ENCODE measurements at regions not wholly inside any gene's neighbourhood (a gene's known extent, or its start where the extent isn't known, plus 50 kb on each side); places are given as distances from the start of the nearest gene placed in this dataset.
"Not testable (repeated sequence)": the region's sequence is repeated elsewhere in the genome, so short reads cannot be mapped to it uniquely, and the experiment has no call there.

DNA sequence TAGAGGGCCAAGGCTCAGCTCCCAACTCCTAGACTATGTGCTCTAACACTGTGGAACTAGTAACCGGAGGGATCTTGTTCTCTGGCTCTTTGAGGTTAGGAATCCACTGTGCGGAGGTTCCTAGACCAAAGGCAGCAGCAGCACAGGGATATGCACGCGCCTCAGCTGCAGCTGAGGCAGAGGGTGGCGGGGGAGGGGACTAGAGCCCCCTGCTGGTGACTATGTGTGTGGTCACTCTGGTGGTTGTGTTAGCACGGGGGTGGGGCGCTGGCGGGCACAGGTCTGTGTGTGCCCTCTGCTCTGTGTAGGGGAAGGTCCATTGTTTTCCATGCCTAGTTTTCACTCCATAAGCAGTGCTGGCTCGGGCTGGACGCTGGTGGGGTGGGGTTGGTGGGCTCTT lies 458.0 kb upstream of the IZUMO3 start:
- no peak overlapping the region for H3K27ac ChIP-seq
- intact Hi-C loops (cut with DNase I): no loop called here
- no peaks in the 10 kb centered on the region for H3K36me3 ChIP-seq (replicated peaks in 1 of 2)
- H3K4me3 ChIP-seq: no peak overlapping the region
- H3K9me3 ChIP-seq (replicated peaks in 1 of 3): no peaks in the 10 kb centered on the region
- WGBS, 4 donors: 57 to 74% (median 63%) methylated on average over 6 to 10 of the region's 10 CpGs
- H3K27me3 ChIP-seq: no peaks in the 10 kb centered on the region
- TF ChIP-seq POLR2A (IDR thresholded peaks at IDR 0.05): no peak
- TF ChIP-seq, protein P1, sequence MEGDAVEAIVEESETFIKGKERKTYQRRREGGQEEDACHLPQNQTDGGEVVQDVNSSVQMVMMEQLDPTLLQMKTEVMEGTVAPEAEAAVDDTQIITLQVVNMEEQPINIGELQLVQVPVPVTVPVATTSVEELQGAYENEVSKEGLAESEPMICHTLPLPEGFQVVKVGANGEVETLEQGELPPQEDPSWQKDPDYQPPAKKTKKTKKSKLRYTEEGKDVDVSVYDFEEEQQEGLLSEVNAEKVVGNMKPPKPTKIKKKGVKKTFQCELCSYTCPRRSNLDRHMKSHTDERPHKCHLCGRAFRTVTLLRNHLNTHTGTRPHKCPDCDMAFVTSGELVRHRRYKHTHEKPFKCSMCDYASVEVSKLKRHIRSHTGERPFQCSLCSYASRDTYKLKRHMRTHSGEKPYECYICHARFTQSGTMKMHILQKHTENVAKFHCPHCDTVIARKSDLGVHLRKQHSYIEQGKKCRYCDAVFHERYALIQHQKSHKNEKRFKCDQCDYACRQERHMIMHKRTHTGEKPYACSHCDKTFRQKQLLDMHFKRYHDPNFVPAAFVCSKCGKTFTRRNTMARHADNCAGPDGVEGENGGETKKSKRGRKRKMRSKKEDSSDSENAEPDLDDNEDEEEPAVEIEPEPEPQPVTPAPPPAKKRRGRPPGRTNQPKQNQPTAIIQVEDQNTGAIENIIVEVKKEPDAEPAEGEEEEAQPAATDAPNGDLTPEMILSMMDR (IDR thresholded peaks at IDR 0.05): no peak
- no peaks in the 10 kb centered on the region for H3K4me1 ChIP-seq (replicated peaks in 1 of 2)
- DNase-seq: no peak

DNA sequence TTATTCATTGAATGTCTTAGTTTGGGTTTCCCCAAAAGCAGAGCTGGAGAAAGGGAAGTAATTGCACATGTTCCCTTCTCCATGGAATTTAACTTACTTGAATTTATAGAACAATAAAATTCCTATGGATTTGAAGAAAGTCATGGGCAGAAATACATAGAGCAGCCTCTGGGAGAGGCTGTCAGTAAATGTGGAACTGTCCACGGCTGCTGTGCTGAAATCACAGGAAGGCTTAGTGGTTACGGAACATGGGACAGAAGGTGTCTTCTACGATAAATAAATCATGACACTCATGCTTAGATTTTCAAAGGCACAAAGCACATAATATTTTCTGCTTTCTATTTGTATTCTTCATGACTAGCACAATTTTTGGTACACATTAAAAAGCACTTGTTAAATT lies 440.6 kb upstream of the IZUMO3 start:
- no peaks in the 10 kb centered on the region for H3K27me3 ChIP-seq
- no peak overlapping the region for H3K4me3 ChIP-seq
- intact Hi-C loops (cut with DNase I): no loop called here
- no peak for DNase-seq
- TF ChIP-seq, protein P1 (IDR thresholded peaks at IDR 0.05): no peak
- TF ChIP-seq POLR2A (IDR thresholded peaks at IDR 0.05): no peak
- no peaks in the 10 kb centered on the region for H3K4me1 ChIP-seq (replicated peaks in 1 of 2)
- no peaks in the 10 kb centered on the region for H3K9me3 ChIP-seq (replicated peaks in 1 of 3)
- no peak overlapping the region for H3K27ac ChIP-seq
- no peaks in the 10 kb centered on the region for H3K36me3 ChIP-seq (replicated peaks in 1 of 2)
- 48 to 68% (median 61%) methylated on average over 3 of the region's 3 CpGs for WGBS, 4 donors

DNA sequence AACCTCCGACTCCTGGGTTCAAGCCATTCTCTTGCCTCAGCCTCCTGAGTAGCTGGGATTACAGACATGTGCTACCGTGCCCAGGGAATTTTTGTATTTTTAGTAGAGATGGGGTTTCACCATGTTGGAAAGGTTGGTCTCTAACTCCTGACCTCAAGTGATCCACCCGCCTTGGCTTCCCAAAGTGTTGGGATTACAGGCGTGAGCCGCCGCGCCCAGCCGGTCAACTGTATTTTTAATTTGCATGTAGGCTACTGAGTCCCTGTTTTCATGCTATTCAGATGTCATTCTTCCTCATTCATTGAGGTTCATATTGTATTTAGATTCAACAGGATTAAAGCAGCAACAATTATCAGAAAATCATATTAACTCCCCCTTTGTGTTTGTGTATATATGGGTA lies 425.1 kb upstream of the IZUMO3 start:
- H3K27me3 ChIP-seq; H3K36me3 ChIP-seq (replicated peaks in 1 of 2); H3K27ac ChIP-seq; DNase-seq; H3K9me3 ChIP-seq (replicated peaks in 1 of 3); intact Hi-C loops (cut with DNase I); H3K4me1 ChIP-seq (replicated peaks in 1 of 2); H3K4me3 ChIP-seq: not testable (repeated sequence)
- 83 to 97% (median 92%) methylated on average over 8 of the region's 8 CpGs for WGBS, 4 donors

DNA sequence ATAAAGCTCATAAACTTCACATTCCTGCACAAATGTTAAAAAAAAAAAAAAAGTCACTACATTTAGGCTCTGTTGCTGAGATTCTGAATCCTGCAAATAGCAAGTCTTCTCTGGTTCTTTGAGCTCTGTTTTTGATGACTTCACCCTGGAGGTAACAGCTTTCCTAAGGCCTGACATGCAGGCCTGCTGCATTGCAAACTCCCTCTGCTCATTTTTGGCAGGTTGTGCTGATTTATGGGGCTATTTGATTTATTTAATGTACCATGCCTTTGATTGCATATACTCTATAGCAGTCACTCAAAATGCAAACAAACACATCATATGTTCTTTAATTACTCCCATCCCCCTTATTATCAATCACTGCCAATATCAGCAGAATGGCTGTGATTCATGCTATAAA lies 416.1 kb upstream of the IZUMO3 start:
- Histone ChIP-seq H3K4me1 (replicated peaks in 1 of 2) (no peaks in the 10 kb centered on the region), H3K27me3 (no peaks in the 10 kb centered on the region), H3K36me3 (replicated peaks in 1 of 2) (no peaks in the 10 kb centered on the region), H3K9me3 (replicated peaks in 1 of 3) (no peaks in the 10 kb centered on the region), H3K27ac (no peak overlapping the region), H3K4me3 (no peak overlapping the region)
- TF ChIP-seq, protein P1 (IDR thresholded peaks at IDR 0.05): no peak
- TF ChIP-seq POLR2A (IDR thresholded peaks at IDR 0.05): no peak
- intact Hi-C loops (cut with DNase I): no loop called here
- no peak for DNase-seq

DNA sequence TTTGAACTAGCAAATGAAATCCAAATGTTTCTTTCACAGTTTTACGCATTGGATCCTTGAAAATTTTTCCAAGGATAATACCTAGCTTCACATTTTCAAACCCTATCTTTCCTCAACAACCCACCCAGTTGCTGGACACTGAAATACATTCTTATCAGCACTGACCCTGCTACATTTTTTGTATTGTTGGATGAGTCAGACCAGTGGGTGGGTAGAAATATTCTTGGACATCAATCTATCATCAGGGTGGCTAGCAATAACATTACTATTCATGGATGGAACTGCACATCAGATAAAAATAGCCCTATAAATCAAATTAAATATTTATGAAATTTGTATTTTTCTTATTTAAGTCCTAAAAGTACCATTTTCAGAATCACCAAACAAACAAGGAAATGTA lies 407.4 kb upstream of the IZUMO3 start:
- TF ChIP-seq POLR2A (IDR thresholded peaks at IDR 0.05): no peak
- TF ChIP-seq, protein P1 (IDR thresholded peaks at IDR 0.05): no peak
- WGBS, 4 donors: 62 to 86% (median 75%) methylated on average over 1 of the region's 1 CpG
- Histone ChIP-seq H3K4me3 (no peak overlapping the region), H3K4me1 (replicated peaks in 1 of 2) (no peaks in the 10 kb centered on the region), H3K9me3 (replicated peaks in 1 of 3) (peaks cover 0 to 8% (median 0%) of the 10 kb centered on the region in 3 donors), H3K36me3 (replicated peaks in 1 of 2) (no peaks in the 10 kb centered on the region), H3K27me3 (no peaks in the 10 kb centered on the region), H3K27ac (no peak overlapping the region)
- intact Hi-C loops (cut with DNase I): no loop called here
- no peak for DNase-seq
